ENCODE measurements at regions not wholly inside any gene's neighbourhood (a gene's known extent, or its start where the extent isn't known, plus 50 kb on each side); places are given as distances from the start of the nearest gene placed in this dataset.

DNA sequence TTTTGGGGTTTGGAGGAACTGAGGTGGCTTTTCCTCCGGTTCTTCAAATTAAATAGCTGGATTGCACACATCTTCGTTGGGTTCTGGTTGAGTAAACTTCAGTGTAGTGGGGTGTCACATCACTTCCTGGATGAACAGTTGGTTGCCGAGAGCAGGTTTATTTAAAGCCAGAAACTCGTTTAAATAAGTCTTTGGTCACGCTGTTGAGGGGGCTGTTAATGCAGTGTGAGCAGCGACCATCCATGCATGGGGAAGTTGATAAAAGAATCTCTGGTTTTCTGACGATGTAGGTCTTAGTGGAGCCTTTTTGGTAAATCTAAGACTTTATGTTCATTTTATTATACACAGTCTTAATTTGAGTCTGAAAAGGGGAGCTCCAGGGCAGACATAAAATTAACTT lies 351.2 kb upstream of the ARGLU1 start:
- TF ChIP-seq, protein P1, sequence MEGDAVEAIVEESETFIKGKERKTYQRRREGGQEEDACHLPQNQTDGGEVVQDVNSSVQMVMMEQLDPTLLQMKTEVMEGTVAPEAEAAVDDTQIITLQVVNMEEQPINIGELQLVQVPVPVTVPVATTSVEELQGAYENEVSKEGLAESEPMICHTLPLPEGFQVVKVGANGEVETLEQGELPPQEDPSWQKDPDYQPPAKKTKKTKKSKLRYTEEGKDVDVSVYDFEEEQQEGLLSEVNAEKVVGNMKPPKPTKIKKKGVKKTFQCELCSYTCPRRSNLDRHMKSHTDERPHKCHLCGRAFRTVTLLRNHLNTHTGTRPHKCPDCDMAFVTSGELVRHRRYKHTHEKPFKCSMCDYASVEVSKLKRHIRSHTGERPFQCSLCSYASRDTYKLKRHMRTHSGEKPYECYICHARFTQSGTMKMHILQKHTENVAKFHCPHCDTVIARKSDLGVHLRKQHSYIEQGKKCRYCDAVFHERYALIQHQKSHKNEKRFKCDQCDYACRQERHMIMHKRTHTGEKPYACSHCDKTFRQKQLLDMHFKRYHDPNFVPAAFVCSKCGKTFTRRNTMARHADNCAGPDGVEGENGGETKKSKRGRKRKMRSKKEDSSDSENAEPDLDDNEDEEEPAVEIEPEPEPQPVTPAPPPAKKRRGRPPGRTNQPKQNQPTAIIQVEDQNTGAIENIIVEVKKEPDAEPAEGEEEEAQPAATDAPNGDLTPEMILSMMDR (IDR thresholded peaks at IDR 0.05) = no peak
- TF ChIP-seq, protein P2, sequence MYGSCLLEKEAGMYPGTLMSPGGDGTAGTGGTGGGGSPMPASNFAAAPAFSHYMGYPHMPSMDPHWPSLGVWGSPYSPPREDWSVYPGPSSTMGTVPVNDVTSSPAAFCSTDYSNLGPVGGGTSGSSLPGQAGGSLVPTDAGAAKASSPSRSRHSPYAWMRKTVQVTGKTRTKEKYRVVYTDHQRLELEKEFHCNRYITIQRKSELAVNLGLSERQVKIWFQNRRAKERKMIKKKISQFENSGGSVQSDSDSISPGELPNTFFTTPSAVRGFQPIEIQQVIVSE (CRISPR knock-in tag; IDR thresholded peaks at IDR 0.05; ENCODE audit: borderline replicate concordance) = no peak
- TF ChIP-seq CREB1 (CRISPR knock-in tag; IDR thresholded peaks at IDR 0.05) (no peak), ZNF219 (CRISPR knock-in tag; IDR thresholded peaks at IDR 0.05; ENCODE audit: borderline replicate concordance) (no peak), ZNF232 (CRISPR knock-in tag; IDR thresholded peaks at IDR 0.05) (no peak), ZNF263 (CRISPR knock-in tag; IDR thresholded peaks at IDR 0.05; ENCODE audit: low read depth) (no peak), ZNF416 (CRISPR knock-in tag; IDR thresholded peaks at IDR 0.05) (no peak), ZNF396 (CRISPR knock-in tag; IDR thresholded peaks at IDR 0.05; ENCODE audit: borderline replicate concordance) (no peak), E2F5 (CRISPR knock-in tag; IDR thresholded peaks at IDR 0.05) (no peak), CREM (CRISPR knock-in tag; IDR thresholded peaks at IDR 0.05) (no peak)
- TF ChIP-seq, protein P3, sequence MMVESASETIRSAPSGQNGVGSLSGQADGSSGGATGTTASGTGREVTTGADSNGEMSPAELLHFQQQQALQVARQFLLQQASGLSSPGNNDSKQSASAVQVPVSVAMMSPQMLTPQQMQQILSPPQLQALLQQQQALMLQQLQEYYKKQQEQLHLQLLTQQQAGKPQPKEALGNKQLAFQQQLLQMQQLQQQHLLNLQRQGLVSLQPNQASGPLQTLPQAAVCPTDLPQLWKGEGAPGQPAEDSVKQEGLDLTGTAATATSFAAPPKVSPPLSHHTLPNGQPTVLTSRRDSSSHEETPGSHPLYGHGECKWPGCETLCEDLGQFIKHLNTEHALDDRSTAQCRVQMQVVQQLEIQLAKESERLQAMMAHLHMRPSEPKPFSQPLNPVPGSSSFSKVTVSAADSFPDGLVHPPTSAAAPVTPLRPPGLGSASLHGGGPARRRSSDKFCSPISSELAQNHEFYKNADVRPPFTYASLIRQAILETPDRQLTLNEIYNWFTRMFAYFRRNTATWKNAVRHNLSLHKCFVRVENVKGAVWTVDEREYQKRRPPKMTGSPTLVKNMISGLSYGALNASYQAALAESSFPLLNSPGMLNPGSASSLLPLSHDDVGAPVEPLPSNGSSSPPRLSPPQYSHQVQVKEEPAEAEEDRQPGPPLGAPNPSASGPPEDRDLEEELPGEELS (CRISPR knock-in tag; IDR thresholded peaks at IDR 0.05) = no peak
- TF ChIP-seq, protein P4, sequence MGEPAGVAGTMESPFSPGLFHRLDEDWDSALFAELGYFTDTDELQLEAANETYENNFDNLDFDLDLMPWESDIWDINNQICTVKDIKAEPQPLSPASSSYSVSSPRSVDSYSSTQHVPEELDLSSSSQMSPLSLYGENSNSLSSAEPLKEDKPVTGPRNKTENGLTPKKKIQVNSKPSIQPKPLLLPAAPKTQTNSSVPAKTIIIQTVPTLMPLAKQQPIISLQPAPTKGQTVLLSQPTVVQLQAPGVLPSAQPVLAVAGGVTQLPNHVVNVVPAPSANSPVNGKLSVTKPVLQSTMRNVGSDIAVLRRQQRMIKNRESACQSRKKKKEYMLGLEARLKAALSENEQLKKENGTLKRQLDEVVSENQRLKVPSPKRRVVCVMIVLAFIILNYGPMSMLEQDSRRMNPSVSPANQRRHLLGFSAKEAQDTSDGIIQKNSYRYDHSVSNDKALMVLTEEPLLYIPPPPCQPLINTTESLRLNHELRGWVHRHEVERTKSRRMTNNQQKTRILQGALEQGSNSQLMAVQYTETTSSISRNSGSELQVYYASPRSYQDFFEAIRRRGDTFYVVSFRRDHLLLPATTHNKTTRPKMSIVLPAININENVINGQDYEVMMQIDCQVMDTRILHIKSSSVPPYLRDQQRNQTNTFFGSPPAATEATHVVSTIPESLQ (CRISPR knock-in tag; IDR thresholded peaks at IDR 0.05) = no peak
